Retinal pigment epithelial cell (primary cell): ENCODE measurements at regions not wholly inside any gene's neighbourhood (a gene's known extent, or its start where the extent isn't known, plus 50 kb on each side); places are given as distances from the start of the nearest gene placed in this dataset.

Experiments used
- DNase-seq: peaks from one replicate; pipeline ENCODE4 v3.0.0-alpha.2; 2010; ENCODE audit warnings: low read depth
- H3K4me3 ChIP-seq: 2 replicates; pipeline ENCODE4 v1.5.1; 2011; ENCODE audit warnings: mild to moderate bottlenecking, low read length, control low read depth, moderate library complexity
- CTCF ChIP-seq: conservative IDR thresholded peaks from 2 replicates; pipeline ENCODE4 v1.5.1; 2011; ENCODE audit warnings: low read depth, low read length, control low read depth, inconsistent platforms

GRCh38 chr12:61384511-61384910 lies 875.7 kb upstream of the USP15 start:
- TF ChIP-seq CTCF: no peak
- no peak for DNase-seq
- no peak overlapping the region for H3K4me3 ChIP-seq

GRCh38 chr12:61385771-61386170 lies 874.4 kb upstream of the USP15 start:
- no peak for TF ChIP-seq CTCF
- H3K4me3 ChIP-seq: no peak overlapping the region
- no peak for DNase-seq

GRCh38 chr12:61397668-61398067 lies 862.5 kb upstream of the USP15 start:
- H3K4me3 ChIP-seq: no peak overlapping the region
- TF ChIP-seq CTCF: no peak

GRCh38 chr12:61412201-61412600 lies 848.0 kb upstream of the USP15 start:
- no peak overlapping the region for H3K4me3 ChIP-seq
- DNase-seq: no peak
- no peak for TF ChIP-seq CTCF

More at GRCh38 chr12:61397668-61398067, 862.5 kb upstream of the USP15 start:
- DNase-seq: no peak

GRCh38 chr12:61414470-61414869 lies 845.7 kb upstream of the USP15 start:
- peak; percentile 0 for DNase-seq
- no peak overlapping the region for H3K4me3 ChIP-seq
- TF ChIP-seq CTCF: no peak

- no peak overlapping the region for H3K4me3 ChIP-seq
- no peak for TF ChIP-seq CTCF
- no peak for DNase-seq
Observed at GRCh38 chr12:61422786-61423185, 837.4 kb upstream of the USP15 start.

GRCh38 chr12:61452076-61452475 lies 808.1 kb upstream of the USP15 start:
- no peak for DNase-seq
- TF ChIP-seq CTCF: no peak
- no peak overlapping the region for H3K4me3 ChIP-seq
